Transverse colon (tissue), 4 donors: ENCODE measurements at regions not wholly inside any gene's neighbourhood (a gene's known extent, or its start where the extent isn't known, plus 50 kb on each side); places are given as distances from the start of the nearest gene placed in this dataset.

Source experiments
- CTCF ChIP-seq, 5 experiments: fragments of 200-600 bp in 3 of 5; fragments of 450-650 bp in 2 of 5; sonication (generic) in 3 of 5; IDR thresholded peaks; 1 replicate in 2 of 5; 2 replicates in 3 of 5; pipeline ENCODE4 v1.5.1; 2016 to 2017; ENCODE audit warnings: antibody characterized with exemption in 5 of 5, inconsistent platforms in 3 of 5, mild to moderate bottlenecking in 2 of 5, moderate library complexity in 1 of 5
- POLR2A ChIP-seq: fragments of 450-650 bp; IDR thresholded peaks from one replicate; pipeline ENCODE4 v1.6.1; 2016; ENCODE audit warnings: antibody characterized with exemption, mild to moderate bottlenecking, moderate library complexity
- POLR2AphosphoS5 ChIP-seq, 3 donors: sonication (generic); formaldehyde crosslinking; IDR thresholded peaks; one replicate each; pipeline ENCODE4 v1.6.1; 2016; ENCODE audit warnings: antibody characterized with exemption in 3 of 3

GRCh38 chr2:136247204-136247950, 129.4 kb upstream of the CXCR4 start:
- TF ChIP-seq CTCF (IDR thresholded peaks at IDR 0.05) (no peak), POLR2A (no peak), POLR2AphosphoS5 (IDR thresholded peaks at IDR 0.05) (no peak)
